GM23248 (cell line): ENCODE measurements at regions not wholly inside any gene's neighbourhood (a gene's known extent, or its start where the extent isn't known, plus 50 kb on each side); places are given as distances from the start of the nearest gene placed in this dataset.

Experiments
- EZH2 ChIP-seq: fragments of 200-600 bp; sonication (generic); IDR thresholded peaks from 2 replicates; pipeline ENCODE4 v1.6.1; 2018; ENCODE audit warnings: antibody characterized with exemption, mild to moderate bottlenecking; ENCODE audit not compliant: insufficient read depth, poor library complexity, severe bottlenecking
- EZH2phosphoT487 ChIP-seq: fragments of 200-600 bp; sonication (generic); IDR thresholded peaks from 2 replicates; pipeline ENCODE4 v1.6.1; 2018; ENCODE audit warnings: antibody characterized with exemption, moderate library complexity, mild to moderate bottlenecking, low read depth; ENCODE audit not compliant: insufficient read depth

DNA sequence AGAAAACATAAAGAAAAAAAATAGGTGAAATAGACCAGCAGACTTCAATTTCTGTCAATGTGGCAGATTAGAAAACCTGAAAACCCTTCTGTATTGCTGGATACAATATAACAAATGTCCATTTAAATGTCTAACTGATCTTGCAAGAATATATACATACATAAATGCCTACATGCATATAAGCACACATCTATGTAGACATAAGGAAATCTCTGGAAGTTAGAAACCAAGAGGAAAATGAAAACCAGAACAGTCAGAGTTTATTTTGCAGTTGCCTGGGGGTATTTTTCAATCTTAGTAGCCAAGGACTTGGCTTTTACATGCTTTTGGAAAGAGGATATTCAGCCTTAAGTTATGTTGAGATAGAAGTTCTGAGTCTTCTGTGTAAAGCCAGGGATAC, 184.0 kb downstream of the RPS12 start:
- TF ChIP-seq EZH2phosphoT487: no peak
- TF ChIP-seq EZH2: no peak
